ENCODE measurements at regions not wholly inside any gene's neighbourhood (a gene's known extent, or its start where the extent isn't known, plus 50 kb on each side); places are given as distances from the start of the nearest gene placed in this dataset.

- Mint-ChIP-seq H3K27me3 (no peaks in the 10 kb centered on the region), H3K4me1 (ENCODE audit: low read depth) (no peaks in the 10 kb centered on the region), H3K9me3 (peaks cover 3% of the 10 kb centered on the region), H3K4me3 (no peak overlapping the region), H3K27ac (no peak overlapping the region), H3K36me3 (ENCODE audit: low read depth) (no peaks in the 10 kb centered on the region)
- DNase-seq (no peak), ATAC-seq (no peak)
- CTCF ChIA-PET, result no interaction called here
- POLR2A ChIA-PET, result no interaction called here
- intact Hi-C loops (cut with micrococcal nuclease), result no loop called here
- TF ChIP-seq CTCF (IDR thresholded peaks at IDR 0.05), result no peak
Observed at GRCh38 chrX:76996641-76997040, 450.5 kb upstream of the FGF16 start.

GRCh38 chrX:77003530-77003929 is 443.7 kb upstream of the FGF16 start:
- ATAC-seq, result peak; percentile 32
- ChIA-PET CTCF (no interaction called here), POLR2A (interaction anchor here (0.8 kb wide), 1 partner anchor 10 kb away, joined by 3 read pairs; no protein-coding TSS in a partner anchor)
- no peak overlapping the region for H3K27ac Mint-ChIP-seq
- H3K36me3 Mint-ChIP-seq (ENCODE audit: low read depth), result no peaks in the 10 kb centered on the region
- no peak for DNase-seq
- no peak for TF ChIP-seq CTCF (IDR thresholded peaks at IDR 0.05)
- H3K4me3 Mint-ChIP-seq, result no peak overlapping the region
- H3K4me1 Mint-ChIP-seq (ENCODE audit: low read depth), result peaks cover 13% of the 10 kb centered on the region
- intact Hi-C loops (cut with micrococcal nuclease), result no loop called here
- H3K27me3 Mint-ChIP-seq, result no peaks in the 10 kb centered on the region
- H3K9me3 Mint-ChIP-seq, result no peaks in the 10 kb centered on the region

- Mint-ChIP-seq H3K4me1 (ENCODE audit: low read depth) (peaks cover 13% of the 10 kb centered on the region), H3K36me3 (ENCODE audit: low read depth) (no peaks in the 10 kb centered on the region), H3K4me3 (no peak overlapping the region), H3K27me3 (peaks cover 2% of the 10 kb centered on the region), H3K27ac (peak overlapping the region; percentile 19), H3K9me3 (no peaks in the 10 kb centered on the region)
- ChIA-PET CTCF (no interaction called here), POLR2A (interaction anchor here (0.8 kb wide), 1 partner anchor 9 kb away, joined by 3 read pairs; no protein-coding TSS in a partner anchor)
- ATAC-seq (peak; percentile 91), DNase-seq (peak; percentile 70)
- TF ChIP-seq CTCF (IDR thresholded peaks at IDR 0.05), result no peak
- intact Hi-C loops (cut with micrococcal nuclease), result no loop called here
Observed at GRCh38 chrX:77003956-77004355, 443.2 kb upstream of the FGF16 start.

- Mint-ChIP-seq H3K27ac (no peak overlapping the region), H3K27me3 (peaks cover 2% of the 10 kb centered on the region), H3K4me3 (no peak overlapping the region), H3K4me1 (ENCODE audit: low read depth) (peaks cover 5% of the 10 kb centered on the region), H3K36me3 (ENCODE audit: low read depth) (no peaks in the 10 kb centered on the region), H3K9me3 (no peaks in the 10 kb centered on the region)
- no peak for ATAC-seq
- intact Hi-C loops (cut with micrococcal nuclease), result no loop called here
- ChIA-PET CTCF (no interaction called here), POLR2A (no interaction called here)
- DNase-seq, result no peak
- no peak for TF ChIP-seq CTCF (IDR thresholded peaks at IDR 0.05)
Observed at GRCh38 chrX:77009691-77010090, 437.5 kb upstream of the FGF16 start.

- Mint-ChIP-seq H3K4me3 (no peak overlapping the region), H3K27ac (no peak overlapping the region), H3K4me1 (ENCODE audit: low read depth) (no peaks in the 10 kb centered on the region), H3K36me3 (ENCODE audit: low read depth) (no peaks in the 10 kb centered on the region), H3K9me3 (no peaks in the 10 kb centered on the region), H3K27me3 (no peaks in the 10 kb centered on the region)
- TF ChIP-seq CTCF (IDR thresholded peaks at IDR 0.05), result no peak
- POLR2A ChIA-PET, result interaction anchor here (0.6 kb wide), 1 partner anchor 43 kb away, joined by 3 read pairs; no protein-coding TSS in a partner anchor
- ATAC-seq (no peak), DNase-seq (peak; percentile 7)
- CTCF ChIA-PET, result no interaction called here
- intact Hi-C loops (cut with micrococcal nuclease), result no loop called here
Observed at GRCh38 chrX:77014377-77015372, 432.5 kb upstream of the FGF16 start.

Measured in activated CD8-positive, alpha-beta T cell treated with anti-CD3 and anti-CD28 coated beads for 36 hours (primary cell).